HG02840 (cell line): ENCODE measurements at regions not wholly inside any gene's neighbourhood (a gene's known extent, or its start where the extent isn't known, plus 50 kb on each side); places are given as distances from the start of the nearest gene placed in this dataset.

Experiments
- ATAC-seq: cut with Tn5 transposase; IDR thresholded peaks from one replicate; pipeline ENCODE4 v1.9.1; 2021; ENCODE audit warnings: mild to moderate bottlenecking, moderate library complexity, moderate number of reproducible peaks; ENCODE audit not compliant: unreplicated experiment, low FRiP score

GRCh38 chr4:185862340-185862739 lies 50.3 kb upstream of the SORBS2 start:
- ATAC-seq = no peak

- ATAC-seq = no peak
Observed at GRCh38 chr4:185863946-185864345, 52.0 kb upstream of the SORBS2 start.

GRCh38 chr4:185865901-185866328 lies 53.9 kb upstream of the SORBS2 start:
- ATAC-seq = no peak

- no peak for ATAC-seq
Observed at GRCh38 chr4:185867770-185868169, 55.8 kb upstream of the SORBS2 start.

GRCh38 chr4:185868983-185869382 lies 57.0 kb upstream of the SORBS2 start:
- ATAC-seq = no peak

GRCh38 chr4:185869427-185869826 lies 57.4 kb upstream of the SORBS2 start:
- no peak for ATAC-seq

- no peak for ATAC-seq
Observed at GRCh38 chr4:185870366-185870765, 58.4 kb upstream of the SORBS2 start.

GRCh38 chr4:185872747-185873380 lies 60.9 kb upstream of the SORBS2 start:
- ATAC-seq = no peak

GRCh38 chr4:185874516-185875230 lies 62.7 kb upstream of the SORBS2 start:
- ATAC-seq = no peak

GRCh38 chr4:185875316-185875907 lies 63.4 kb upstream of the SORBS2 start:
- no peak for ATAC-seq

- no peak for ATAC-seq
Observed at GRCh38 chr4:185878633-185879032, 66.6 kb upstream of the SORBS2 start.

GRCh38 chr4:185879666-185880312 lies 67.8 kb upstream of the SORBS2 start:
- no peak for ATAC-seq

GRCh38 chr4:185880571-185880970 lies 68.6 kb upstream of the SORBS2 start:
- no peak for ATAC-seq

- no peak for ATAC-seq
Observed at GRCh38 chr4:185881430-185881829, 69.4 kb upstream of the SORBS2 start.

- no peak for ATAC-seq
Observed at GRCh38 chr4:185883591-185883990, 71.6 kb upstream of the SORBS2 start.

GRCh38 chr4:185885075-185885474 lies 73.1 kb upstream of the SORBS2 start:
- ATAC-seq = no peak

GRCh38 chr4:185885604-185886003 lies 73.6 kb upstream of the SORBS2 start:
- no peak for ATAC-seq

GRCh38 chr4:185886832-185887524 lies 75.0 kb upstream of the SORBS2 start:
- ATAC-seq = no peak

- ATAC-seq = no peak
Observed at GRCh38 chr4:185888676-185889075, 76.7 kb upstream of the SORBS2 start.

- ATAC-seq = no peak
Observed at GRCh38 chr4:185889585-185889984, 77.6 kb upstream of the SORBS2 start.

- no peak for ATAC-seq
Observed at GRCh38 chr4:185890196-185890595, 78.2 kb upstream of the SORBS2 start.
